GM19043 (cell line): ENCODE measurements at regions not wholly inside any gene's neighbourhood (a gene's known extent, or its start where the extent isn't known, plus 50 kb on each side); places are given as distances from the start of the nearest gene placed in this dataset.
"Not testable (repeated sequence)": the region's sequence is repeated elsewhere in the genome, so short reads cannot be mapped to it uniquely, and the experiment has no call there.

Experiments used
- ATAC-seq: cut with Tn5 transposase; IDR thresholded peaks from one replicate; pipeline ENCODE4 v1.9.1; 2021; ENCODE audit warnings: low read depth; ENCODE audit not compliant: unreplicated experiment

DNA sequence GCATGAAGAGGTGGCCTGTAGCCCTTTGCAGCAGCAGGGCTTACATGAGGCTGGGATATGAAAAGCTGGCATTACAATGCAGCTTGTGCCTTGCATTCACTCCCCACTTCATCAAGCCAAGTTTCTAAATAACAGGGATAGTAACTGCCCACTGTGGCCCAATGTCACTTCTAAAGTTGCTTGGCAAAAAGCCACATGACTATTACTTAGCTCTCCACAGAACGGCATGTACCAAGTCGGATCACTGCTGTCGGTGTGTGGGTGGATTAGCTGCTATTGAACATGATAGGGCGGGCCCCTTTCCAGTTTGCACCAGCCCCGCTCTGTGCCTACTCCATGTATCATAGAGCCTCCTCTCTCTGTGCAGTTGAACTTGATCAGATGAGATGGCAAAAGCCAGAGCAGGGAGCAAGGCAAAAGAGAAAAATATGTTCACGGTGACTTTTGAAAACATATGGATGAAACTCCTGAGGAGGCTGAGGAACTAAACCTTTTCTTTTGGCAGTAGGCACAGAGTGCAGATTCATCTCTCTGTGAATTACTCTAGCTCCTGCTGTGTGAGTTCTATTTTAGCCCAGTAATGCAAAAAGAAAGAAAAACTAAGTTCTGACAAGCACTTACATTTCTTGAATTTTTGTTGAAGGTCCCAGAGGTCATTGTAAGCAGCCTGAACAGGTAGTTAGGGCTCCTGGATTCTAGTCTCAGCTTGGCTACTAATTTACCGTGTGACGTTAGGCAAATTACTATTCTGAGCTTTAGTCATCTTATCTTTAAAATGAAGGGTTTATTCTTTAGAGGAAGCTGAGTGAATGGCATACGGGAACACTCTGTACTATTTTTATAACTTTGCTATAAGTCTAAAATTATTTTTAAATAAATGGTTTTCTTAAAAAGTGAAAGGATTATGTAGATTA, 125.6 kb upstream of the NBPF9 start:
- ATAC-seq, result not testable (repeated sequence)

GRCh38 chr1:149229813-149230212, 126.5 kb upstream of the NBPF9 start:
- not testable (repeated sequence) for ATAC-seq

DNA sequence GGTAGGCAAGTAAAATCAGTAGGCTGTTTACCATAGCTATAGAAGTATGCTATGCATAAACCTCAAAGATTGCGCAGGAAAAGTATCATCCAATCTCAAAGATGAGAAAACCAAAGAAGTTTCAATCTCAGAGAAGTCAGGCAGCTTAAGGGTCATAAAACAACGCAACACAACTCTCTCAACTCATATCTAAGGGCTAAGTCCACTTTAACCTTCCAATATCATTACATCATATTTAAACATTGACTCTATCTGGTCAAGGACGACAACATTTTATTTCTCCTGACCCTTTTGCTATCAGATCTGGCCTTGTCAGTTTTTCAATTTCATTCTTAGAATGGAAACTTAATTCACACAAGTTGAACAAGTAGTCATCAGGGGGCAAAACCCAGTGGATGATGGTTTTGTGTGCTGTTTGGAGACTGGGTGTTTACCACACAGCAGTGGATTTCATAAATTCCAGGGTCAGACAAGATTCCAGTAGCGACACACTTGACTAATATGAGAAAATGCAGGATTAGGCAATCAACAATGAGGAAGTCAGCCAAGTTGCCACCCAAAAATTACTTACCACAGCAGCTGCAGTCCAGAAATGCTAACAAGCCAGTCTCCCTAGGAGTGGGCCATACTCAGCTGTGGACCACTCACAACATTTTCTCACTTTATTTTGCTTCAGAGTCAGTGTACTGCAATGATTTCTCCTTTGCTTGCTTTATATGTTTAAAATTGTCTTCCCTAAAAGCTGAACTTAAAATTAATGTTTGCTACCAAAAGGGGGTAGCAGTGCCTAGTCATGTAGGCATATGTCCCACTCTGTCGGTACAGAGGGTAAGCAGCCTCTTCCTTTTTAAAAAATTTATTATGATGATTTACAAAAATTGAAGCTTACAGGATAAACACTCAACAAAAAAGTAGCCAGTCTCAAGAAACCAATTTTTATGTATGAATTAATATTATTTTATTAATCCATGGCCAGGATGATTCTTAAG, 131.9 kb upstream of the NBPF9 start:
- ATAC-seq, result not testable (repeated sequence)

DNA sequence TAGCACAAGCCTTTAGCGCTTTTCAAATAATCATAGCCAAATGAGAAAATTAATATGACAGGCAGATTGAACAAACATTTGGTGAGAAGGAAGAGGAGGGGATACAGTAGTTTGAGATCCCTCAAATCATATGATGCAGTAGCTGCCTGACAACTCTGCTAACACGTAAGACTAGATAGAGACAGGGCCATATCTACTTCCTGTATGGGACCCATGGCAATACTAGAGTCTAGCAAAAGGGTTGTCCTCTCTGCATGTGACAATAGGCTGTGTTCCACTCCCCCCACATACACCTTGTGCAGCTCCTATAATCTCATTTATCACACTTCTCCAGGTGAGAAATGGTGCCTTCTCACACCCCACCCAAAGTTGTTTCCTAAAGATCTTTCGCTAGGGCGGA, 134.2 kb upstream of the NBPF9 start:
- ATAC-seq, result not testable (repeated sequence)

DNA sequence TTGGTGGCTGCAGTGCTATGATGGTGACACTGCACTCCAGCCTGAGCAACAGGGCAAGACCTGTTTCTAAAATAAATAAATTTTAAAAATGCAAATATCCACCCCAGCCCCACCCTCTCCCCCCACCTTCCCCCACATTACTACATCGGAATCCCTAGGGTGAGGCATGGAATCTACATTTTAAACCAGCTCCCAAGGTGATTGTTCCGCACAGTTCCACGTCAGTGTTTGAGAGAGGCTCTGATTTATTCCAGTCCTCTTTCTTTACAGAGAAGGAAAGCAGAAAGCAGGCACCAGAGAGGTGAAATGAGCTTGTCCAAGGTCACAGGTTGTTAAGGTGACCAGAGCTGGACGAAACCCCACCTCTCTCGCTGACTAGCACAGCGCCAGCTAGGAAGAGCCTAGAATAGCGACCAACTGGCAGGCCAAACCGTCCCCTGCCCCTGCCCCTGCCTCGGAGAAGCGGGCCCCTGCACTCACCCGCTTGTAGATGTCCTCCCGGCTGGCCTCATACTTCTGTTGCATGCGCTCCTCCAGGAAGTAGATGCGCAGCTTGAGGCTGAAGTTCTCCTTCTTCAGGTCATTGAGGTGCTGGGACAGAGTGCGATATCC, 136.7 kb upstream of the NBPF9 start:
- ATAC-seq, result not testable (repeated sequence)

GRCh38 chr1:149240530-149240929, 137.2 kb upstream of the NBPF9 start:
- ATAC-seq, result not testable (repeated sequence)

GRCh38 chr1:149241272-149241671, 137.9 kb upstream of the NBPF9 start:
- ATAC-seq, result not testable (repeated sequence)

DNA sequence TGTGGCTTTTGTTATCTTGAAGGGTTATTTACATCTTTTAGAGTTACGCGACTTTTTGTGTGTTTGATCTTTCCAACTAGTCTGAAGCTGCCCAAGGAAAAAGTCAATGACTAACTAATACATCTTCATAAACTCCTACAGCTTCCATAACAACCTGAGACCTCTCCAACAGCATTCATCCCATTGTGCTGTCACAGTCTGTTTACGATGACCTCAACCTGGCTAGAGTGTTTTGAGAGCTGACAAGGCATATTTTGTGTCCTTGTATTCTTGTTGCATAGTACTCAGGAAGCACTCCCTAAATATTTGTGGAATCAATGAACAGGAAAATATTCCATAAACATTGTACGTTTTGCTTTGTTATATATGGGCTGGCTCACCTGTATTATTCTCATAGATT, 140.2 kb upstream of the NBPF9 start:
- ATAC-seq, result not testable (repeated sequence)

- ATAC-seq, result not testable (repeated sequence)
These were observed 141.3 kb upstream of the NBPF9 start for GRCh38 chr1:149244621-149245020.

- ATAC-seq, result not testable (repeated sequence)
These were observed 142.9 kb upstream of the NBPF9 start for GRCh38 chr1:149246212-149246611.

- ATAC-seq, result not testable (repeated sequence)
These were observed 145.3 kb upstream of the NBPF9 start for GRCh38 chr1:149248610-149249009.

GRCh38 chr1:149249850-149250467, 146.6 kb upstream of the NBPF9 start:
- ATAC-seq, result not testable (repeated sequence)

- ATAC-seq, result not testable (repeated sequence)
These were observed 151.8 kb upstream of the NBPF9 start for GRCh38 chr1:149254894-149255847.

- ATAC-seq, result not testable (repeated sequence)
These were observed 156.9 kb upstream of the NBPF9 start for GRCh38 chr1:149260284-149260683.

DNA sequence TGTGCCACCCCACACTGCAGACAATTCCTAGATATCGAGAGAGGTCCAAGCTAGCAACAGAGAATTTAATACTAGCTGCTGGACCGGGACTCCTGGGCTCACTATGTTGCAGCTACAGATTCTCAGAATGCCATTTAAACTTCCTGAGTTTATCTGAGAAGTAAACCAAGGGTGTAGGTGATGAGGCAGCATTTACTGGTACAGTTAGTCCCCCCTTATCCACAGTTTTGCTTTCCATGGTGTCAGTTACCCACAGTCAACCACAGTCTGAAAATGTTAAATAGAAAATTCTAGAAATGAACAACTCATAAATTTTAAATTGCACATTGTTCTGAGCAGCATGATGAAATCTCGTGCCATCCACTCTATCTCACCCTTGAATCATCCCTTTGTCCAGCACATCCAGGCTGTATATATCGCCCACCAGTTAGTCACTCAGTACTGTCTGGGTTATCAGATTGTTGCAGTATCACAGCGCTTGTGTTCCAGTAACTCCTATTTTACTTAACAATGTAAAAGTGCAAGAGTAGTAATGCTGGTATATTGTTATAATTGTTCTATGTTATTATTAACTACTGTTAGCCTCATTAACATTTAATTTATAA, 157.5 kb upstream of the NBPF9 start:
- not testable (repeated sequence) for ATAC-seq

GRCh38 chr1:149267287-149267686, 163.9 kb upstream of the NBPF9 start:
- not testable (repeated sequence) for ATAC-seq

DNA sequence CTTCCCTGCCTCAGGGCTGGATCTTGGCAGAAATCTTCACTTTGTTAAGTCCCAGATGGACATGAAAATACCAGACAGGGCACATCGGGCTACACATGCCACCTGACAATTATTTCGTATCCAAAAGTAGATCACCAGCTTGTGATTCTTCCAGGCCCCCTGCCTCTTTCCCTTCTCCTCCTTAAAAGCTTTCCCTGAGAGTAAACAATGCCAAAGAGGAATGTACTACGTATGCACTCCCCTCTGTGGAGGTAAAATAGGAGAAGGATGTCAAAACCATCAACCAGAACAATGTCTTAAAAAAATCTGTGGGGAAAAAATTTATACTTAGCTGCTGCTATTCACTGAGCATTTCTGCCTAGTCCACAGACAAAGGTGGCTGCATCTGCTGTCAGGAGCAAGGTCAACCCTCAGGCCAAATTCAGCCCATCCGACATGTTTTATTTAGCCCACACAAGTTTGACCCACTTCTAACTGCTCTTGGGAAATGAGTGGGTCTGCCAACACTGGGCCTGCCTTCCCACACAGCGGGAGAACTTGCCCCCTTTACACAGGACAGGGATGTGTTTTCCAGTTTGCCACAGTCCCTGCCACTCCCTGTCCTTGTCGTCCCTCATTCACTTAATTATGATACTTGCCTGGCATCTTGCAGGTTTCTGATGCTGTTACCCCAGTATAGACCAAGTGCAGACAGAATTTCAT, 165.8 kb upstream of the NBPF9 start:
- not testable (repeated sequence) for ATAC-seq

- not testable (repeated sequence) for ATAC-seq
These were observed 166.5 kb upstream of the NBPF9 start for GRCh38 chr1:149269833-149270232.
